H1 (cell line): ENCODE measurements at regions not wholly inside any gene's neighbourhood (a gene's known extent, or its start where the extent isn't known, plus 50 kb on each side); places are given as distances from the start of the nearest gene placed in this dataset.

Experiments
- CTCF ChIA-PET: fragments of 300-600 bp; sonication (Branson Sonifier 250); formaldehyde crosslinking; loops from one replicate; lab custom pipeline; 2021; ENCODE audit not compliant: partially characterized antibody; lab: Charles Lee
- POLR2A ChIA-PET: fragments of 300-600 bp; sonication (Branson Sonifier 250); formaldehyde crosslinking; loops from one replicate; lab custom pipeline; 2021; ENCODE audit warnings: inconsistent platforms; ENCODE audit not compliant: partially characterized antibody; lab: Charles Lee
- DNase-seq, 2 experiments: peaks; one replicate each; pipeline versions ENCODE4 v3.0.0 to v3.0.0-alpha.2; 2010 to 2022; ENCODE audit warnings: low spot score in 2 of 2, low read depth in 1 of 2, mixed read lengths in 1 of 2
- FAIRE-seq: peaks from 2 replicates; lab custom pipeline; 2011; peaks lifted over from hg19 to GRCh38; lab: Jason Lieb, UNC
- H2AFZ ChIP-seq: 2 replicates; pipeline ENCODE4 v1.8.1; 2012; ENCODE audit warnings: low read length, inconsistent platforms
- H2AK5ac ChIP-seq: 2 replicates; pipeline ENCODE4 v1.6.1; 2013; ENCODE audit warnings: low read depth, low read length
- H2BK120ac ChIP-seq: replicated peaks from 2 replicates; pipeline ENCODE3; 2013; ENCODE audit warnings: low read depth, low read length, inconsistent platforms
- H2BK12ac ChIP-seq: 2 replicates; pipeline ENCODE4 v1.6.1; 2013; ENCODE audit warnings: low read depth, low read length
- H2BK15ac ChIP-seq: 2 replicates; pipeline ENCODE4 v1.6.1; 2013; ENCODE audit warnings: low read length
- H2BK20ac ChIP-seq: 2 replicates; pipeline ENCODE4 v1.6.1; 2013; ENCODE audit warnings: low read length
- H2BK5ac ChIP-seq: 2 replicates; pipeline ENCODE4 v1.6.1; 2013; ENCODE audit warnings: low read depth, low read length
- H3K14ac ChIP-seq: 2 replicates; pipeline ENCODE4 v1.6.1; 2013; ENCODE audit warnings: inconsistent platforms; ENCODE audit not compliant: insufficient read length
- H3K18ac ChIP-seq: 2 replicates; pipeline ENCODE4 v1.6.1; 2013; ENCODE audit warnings: low read length; ENCODE audit errors: extremely low read depth
- H3K23ac ChIP-seq: 2 replicates; pipeline ENCODE4 v1.6.1; 2013; ENCODE audit warnings: inconsistent platforms; ENCODE audit not compliant: insufficient read length
- H3K23me2 ChIP-seq: 2 replicates; pipeline ENCODE4 v1.6.1; 2013; ENCODE audit warnings: low read depth, low read length
- H3K27ac ChIP-seq: 2 replicates; pipeline ENCODE4 v1.6.1; 2011; ENCODE audit warnings: low read depth, low read length, inconsistent platforms
- H3K27me3 ChIP-seq, 4 experiments: replicated peaks in 1 of 4; 1 replicate in 1 of 4; 2 replicates in 3 of 4; pipeline versions ENCODE4 v1.6.1 to v1.8.1; 2011 to 2013; ENCODE audit warnings: low read length in 3 of 4, mild to moderate bottlenecking in 3 of 4, inconsistent platforms in 2 of 4, mixed read lengths in 2 of 4, moderate library complexity in 1 of 4; ENCODE audit not compliant: control insufficient read depth in 3 of 4, insufficient read depth in 3 of 4; ENCODE audit errors: extremely low read depth in 1 of 4
- H3K36me3 ChIP-seq, 4 experiments: 2 replicates each; pipeline versions ENCODE4 v1.6.1 to v1.8.1; 2011 to 2013; ENCODE audit warnings: mild to moderate bottlenecking in 4 of 4, low read length in 3 of 4, moderate library complexity in 2 of 4, control low read depth in 1 of 4, inconsistent platforms in 1 of 4; ENCODE audit not compliant: insufficient read depth in 4 of 4, control insufficient read depth in 2 of 4
- H3K4ac ChIP-seq: replicated peaks from 2 replicates; pipeline ENCODE3; 2013; ENCODE audit warnings: low read length, low read depth, mixed read lengths, inconsistent platforms; ENCODE audit not compliant: insufficient read length
- H3K4me1 ChIP-seq, 4 experiments: replicated peaks in 1 of 4; 1 replicate in 1 of 4; 2 replicates in 3 of 4; pipeline versions ENCODE4 v1.6.1 to v1.8.1; 2011 to 2013; ENCODE audit warnings: low read length in 3 of 4, inconsistent platforms in 2 of 4, mixed read lengths in 1 of 4; ENCODE audit not compliant: insufficient read depth in 4 of 4, control insufficient read depth in 3 of 4
- H3K4me2 ChIP-seq, 2 experiments: 2 replicates each; pipeline versions ENCODE4 v1.6.1 to v1.8.1; 2011 to 2013; ENCODE audit warnings: low read depth in 2 of 2, low read length in 2 of 2, control low read depth in 1 of 2, inconsistent platforms in 1 of 2, mild to moderate bottlenecking in 1 of 2; ENCODE audit not compliant: insufficient read depth in 1 of 2
- H3K4me3 ChIP-seq, 4 experiments: fragments of 200-600, 300-600 bp in 1 of 4; sonication (generic), shearing (Covaris generic), sonication (Bioruptor Twin) in 1 of 4; 2 replicates each; pipeline versions ENCODE4 v1.5.1 to v1.8.1; 2011 to 2016; ENCODE audit warnings: low read length in 4 of 4, low read depth in 3 of 4, control low read depth in 2 of 4, inconsistent platforms in 2 of 4, mild to moderate bottlenecking in 2 of 4, mixed read lengths in 1 of 4, moderate library complexity in 1 of 4; ENCODE audit not compliant: insufficient read depth in 2 of 4; ENCODE audit errors: extremely low read depth in 1 of 4
- H3K56ac ChIP-seq: replicated peaks from 2 replicates; pipeline ENCODE3; 2013; ENCODE audit warnings: low read depth, mild to moderate bottlenecking, mixed read lengths, low read length, inconsistent platforms; ENCODE audit not compliant: insufficient read length
- H3K79me1 ChIP-seq: 2 replicates; pipeline ENCODE4 v1.6.1; 2013; ENCODE audit warnings: low read depth, low read length, control low read depth
- H3K79me2 ChIP-seq, 2 experiments: 2 replicates each; pipeline versions ENCODE4 v1.6.1 to v1.8.1; 2012 to 2013; ENCODE audit warnings: low read length in 2 of 2, mild to moderate bottlenecking in 2 of 2, inconsistent platforms in 1 of 2; ENCODE audit not compliant: insufficient read depth in 2 of 2, control insufficient read depth in 1 of 2
- H3K9ac ChIP-seq, 4 experiments: replicated peaks in 1 of 4; 1 replicate in 1 of 4; 2 replicates in 3 of 4; pipeline versions ENCODE4 v1.6.1 to v1.8.1; 2011 to 2013; ENCODE audit warnings: low read depth in 3 of 4, low read length in 3 of 4, control low read depth in 2 of 4, mild to moderate bottlenecking in 2 of 4, moderate library complexity in 2 of 4, inconsistent platforms in 1 of 4; ENCODE audit errors: extremely low read depth in 1 of 4
- H3K9me3 ChIP-seq, 2 experiments: 2 replicates each; pipeline versions ENCODE4 v1.6.1 to v1.8.1; 2012 to 2013; ENCODE audit warnings: mild to moderate bottlenecking in 2 of 2, moderate library complexity in 2 of 2, control low read depth in 1 of 2, inconsistent platforms in 1 of 2, low read depth in 1 of 2, low read length in 1 of 2, mixed read lengths in 1 of 2; ENCODE audit not compliant: insufficient read depth in 2 of 2
- H4K20me1 ChIP-seq, 2 experiments: replicated peaks in 1 of 2; 2 replicates each; pipeline versions ENCODE3 to v1.8.1; 2011 to 2013; ENCODE audit warnings: inconsistent platforms in 2 of 2, low read length in 2 of 2, mild to moderate bottlenecking in 1 of 2; ENCODE audit not compliant: insufficient read depth in 2 of 2, control insufficient read depth in 1 of 2
- H4K5ac ChIP-seq: 2 replicates; pipeline ENCODE4 v1.6.1; 2013; ENCODE audit warnings: low read length, low read depth, mixed read lengths, inconsistent platforms; ENCODE audit not compliant: insufficient read length
- H4K8ac ChIP-seq: 2 replicates; pipeline ENCODE4 v1.8.0; 2013; ENCODE audit warnings: mild to moderate bottlenecking, moderate library complexity, low read length, inconsistent platforms; ENCODE audit not compliant: insufficient read depth; ENCODE audit errors: extremely low read depth
- H4K91ac ChIP-seq: replicated peaks from 2 replicates; pipeline ENCODE3; 2013; ENCODE audit warnings: low read length, mixed read lengths, inconsistent platforms; ENCODE audit not compliant: insufficient read length
- CBX5 ChIP-seq: fragments of 300-800, 300-1000 bp; sonication (generic); IDR thresholded peaks from 2 replicates; pipeline ENCODE4 v1.7.1; 2016; ENCODE audit warnings: antibody characterized with exemption, low read length, low read depth
- CBX8 ChIP-seq: fragments of 300-800, 300-1000 bp; sonication (generic); IDR thresholded peaks from 2 replicates; pipeline ENCODE4 v1.7.1; 2016; ENCODE audit warnings: low read depth, low read length, borderline replicate concordance
- CTBP2 ChIP-seq: IDR thresholded peaks from 2 replicates; pipeline ENCODE4 v1.7.0; 2011; ENCODE audit warnings: borderline replicate concordance, mild to moderate bottlenecking, moderate library complexity, mixed read lengths, low read length; ENCODE audit not compliant: insufficient read depth, insufficient read length
- JUN ChIP-seq: IDR thresholded peaks from 2 replicates; pipeline ENCODE4 v1.6.1; 2011; ENCODE audit warnings: low read depth, mild to moderate bottlenecking, improper control_type of control experiment, low read length
- KDM4A ChIP-seq: IDR thresholded peaks from one replicate; pipeline ENCODE4 v1.7.1; 2012; ENCODE audit warnings: low read depth, mild to moderate bottlenecking, moderate library complexity, low read length, inconsistent platforms; ENCODE audit not compliant: severe bottlenecking
- MAFK ChIP-seq: IDR thresholded peaks from 2 replicates; pipeline ENCODE4 v1.6.1; 2012; ENCODE audit warnings: low read depth, mild to moderate bottlenecking, improper control_type of control experiment, low read length
- SP2 ChIP-seq: IDR thresholded peaks from 2 replicates; pipeline ENCODE4 v1.6.1; 2012; ENCODE audit warnings: mild to moderate bottlenecking, low read length, inconsistent platforms
- TCF12 ChIP-seq: IDR thresholded peaks from 2 replicates; pipeline ENCODE4 v1.6.1; 2011; ENCODE audit warnings: low read depth, mild to moderate bottlenecking, low read length
- YY1 ChIP-seq: IDR thresholded peaks from 2 replicates; pipeline ENCODE4 v1.6.1; 2011; ENCODE audit warnings: low read depth, mild to moderate bottlenecking, low read length
- ZNF274 ChIP-seq: IDR thresholded peaks from 2 replicates; pipeline ENCODE4 v1.7.0; 2012; ENCODE audit warnings: low read length, borderline replicate concordance; ENCODE audit errors: extremely low read depth
- WGBS, 2 experiments: shearing (Covaris generic) in 1 of 2; methylation state at CpG; one replicate each; pipeline versions ENCODE4 v1.1.6 to v1.1.7; 2013 to 2015; ENCODE audit warnings: low lambda C conversion rate in 2 of 2, mixed read lengths in 2 of 2, inconsistent platforms in 1 of 2, low coverage in 1 of 2, missing lambda C conversion rate in 1 of 2; ENCODE audit not compliant: insufficient replicate concordance in 2 of 2, insufficient coverage in 1 of 2, insufficient read length in 1 of 2; ENCODE audit errors: extremely low coverage in 1 of 2, missing lambda C conversion rate in 1 of 2; 5-methylcytosine and 5-hydroxymethylcytosine counted together
- TF ChIP-seq, protein P1 (sequence below): IDR thresholded peaks from 2 replicates; pipeline ENCODE4 v1.6.1; 2011; ENCODE audit warnings: low read length, improper control_type of control experiment
- TF ChIP-seq, protein P2 (sequence below): IDR thresholded peaks from 2 replicates; pipeline ENCODE4 v1.6.1; 2012; ENCODE audit warnings: inconsistent platforms

GRCh38 chr5:165134155-165134554 lies 1628.7 kb downstream of the MAT2B start:
- FAIRE-seq = no peak
- TF ChIP-seq CTBP2 (no peak), YY1 (no peak), SP2 (no peak), MAFK (no peak), JUN (no peak), KDM4A (no peak), ZNF274 (no peak), CBX8 (no peak), TCF12 (no peak), CBX5 (no peak)
- TF ChIP-seq, protein P1, sequence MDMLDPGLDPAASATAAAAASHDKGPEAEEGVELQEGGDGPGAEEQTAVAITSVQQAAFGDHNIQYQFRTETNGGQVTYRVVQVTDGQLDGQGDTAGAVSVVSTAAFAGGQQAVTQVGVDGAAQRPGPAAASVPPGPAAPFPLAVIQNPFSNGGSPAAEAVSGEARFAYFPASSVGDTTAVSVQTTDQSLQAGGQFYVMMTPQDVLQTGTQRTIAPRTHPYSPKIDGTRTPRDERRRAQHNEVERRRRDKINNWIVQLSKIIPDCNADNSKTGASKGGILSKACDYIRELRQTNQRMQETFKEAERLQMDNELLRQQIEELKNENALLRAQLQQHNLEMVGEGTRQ = no peak
- TF ChIP-seq, protein P2, sequence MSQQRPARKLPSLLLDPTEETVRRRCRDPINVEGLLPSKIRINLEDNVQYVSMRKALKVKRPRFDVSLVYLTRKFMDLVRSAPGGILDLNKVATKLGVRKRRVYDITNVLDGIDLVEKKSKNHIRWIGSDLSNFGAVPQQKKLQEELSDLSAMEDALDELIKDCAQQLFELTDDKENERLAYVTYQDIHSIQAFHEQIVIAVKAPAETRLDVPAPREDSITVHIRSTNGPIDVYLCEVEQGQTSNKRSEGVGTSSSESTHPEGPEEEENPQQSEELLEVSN = no peak

More at GRCh38 chr5:165134155-165134554, 1628.7 kb downstream of the MAT2B start:
- Histone ChIP-seq H3K56ac (no peak overlapping the region), H3K23me2 (no peaks in the 10 kb centered on the region; the same call in 1 of the 2 replicates), H3K18ac (no peak overlapping the region), H2BK12ac (no peak overlapping the region), H3K14ac (no peak overlapping the region), H4K91ac (no peak overlapping the region), H3K4me1 (peaks cover 0 to 2% (median 0%) of the 10 kb centered on the region in 4 experiments; a peak in 5 of 7 replicates), H3K27me3 (no peaks in the 10 kb centered on the region), H3K4ac (no peak overlapping the region), H2AFZ (no peak overlapping the region), H3K27ac (no peak overlapping the region), H3K23ac (no peak overlapping the region), H2BK20ac (no peak overlapping the region), H3K79me2 (no peaks in the 10 kb centered on the region), H4K5ac (no peak overlapping the region), H2AK5ac (no peak overlapping the region), H2BK120ac (no peak overlapping the region), H3K79me1 (no peaks in the 10 kb centered on the region), H4K8ac (no peak overlapping the region), H4K20me1 (no peaks in the 10 kb centered on the region), H2BK15ac (no peak overlapping the region), H3K9me3 (no peaks in the 10 kb centered on the region), H3K4me3 (no peak overlapping the region), H3K9ac (no peak overlapping the region), H3K4me2 (no peak overlapping the region), H3K36me3 (no peaks in the 10 kb centered on the region; a peak in 1 of 8 replicates), H2BK5ac (no peak overlapping the region)
- no peak for DNase-seq
- ChIA-PET CTCF (interaction anchor here (1.1 kb wide), 1 partner anchor 37 kb away, joined by 3 read pairs; no protein-coding TSS in a partner anchor), POLR2A (interaction anchor here (0.5 kb wide), 1 partner anchor 110 kb away, joined by 3 read pairs; no protein-coding TSS in a partner anchor)
- 93% methylated on average over 6 of the region's 6 CpGs; no CpG with 5 or more reads in 1 of the 2 experiments for WGBS, 2 experiments
